Stomach (tissue), 8 donors: ENCODE measurements at regions not wholly inside any gene's neighbourhood (a gene's known extent, or its start where the extent isn't known, plus 50 kb on each side); places are given as distances from the start of the nearest gene placed in this dataset.
"Not testable (repeated sequence)": the region's sequence is repeated elsewhere in the genome, so short reads cannot be mapped to it uniquely, and the experiment has no call there.

Experiments used
- DNase-seq, 2 donors: peaks; one replicate each; pipeline versions ENCODE4 v3.0.0 to v3.0.0-alpha.2; 2013 to 2019
- H3K27ac ChIP-seq, 5 donors: fragments of 200-600 bp in 4 of 5; sonication (generic) in 4 of 5; one replicate each; pipeline ENCODE4 v1.5.1; 2013 to 2019; ENCODE audit warnings: mild to moderate bottlenecking in 1 of 5, moderate library complexity in 1 of 5
- H3K27me3 ChIP-seq, 3 donors: fragments of 200-600 bp; sonication (generic); one replicate each; pipeline ENCODE4 v1.5.1; 2017 to 2019; ENCODE audit warnings: mixed run types in 1 of 3
- H3K36me3 ChIP-seq, 4 donors: fragments of 200-600 bp; sonication (generic); 1 replicate in 3 of 4; 2 replicates in 1 of 4; pipeline ENCODE4 v1.5.1; 2016 to 2019
- H3K4me1 ChIP-seq, 4 donors: fragments of 200-600 bp; sonication (generic); one replicate each; pipeline ENCODE4 v1.5.1; 2016 to 2019
- H3K4me3 ChIP-seq, 4 donors: fragments of 200-600 bp; sonication (generic) in 3 of 4; one replicate each; pipeline ENCODE4 v1.5.1; 2016 to 2019; ENCODE audit warnings: mild to moderate bottlenecking in 1 of 4
- H3K9me3 ChIP-seq, 4 donors: fragments of 200-600 bp; sonication (generic); one replicate each; pipeline ENCODE4 v1.5.1; 2016 to 2019
- CTCF ChIP-seq, 7 experiments: fragments of 450-650 bp in 4 of 7; fragments of 200-600 bp in 3 of 7; sonication (generic) in 3 of 7; IDR thresholded peaks; one replicate each; pipeline ENCODE4 v1.5.1; 2016 to 2019; ENCODE audit warnings: antibody characterized with exemption in 7 of 7, control low read depth in 2 of 7, mild to moderate bottlenecking in 1 of 7
- EP300 ChIP-seq: sonication (generic); formaldehyde crosslinking; IDR thresholded peaks from one replicate; pipeline ENCODE4 v1.6.1; 2017; ENCODE audit warnings: antibody characterized with exemption
- POLR2A ChIP-seq, 4 donors: fragments of 450-650 bp; IDR thresholded peaks; one replicate each; pipeline ENCODE4 v1.6.1; 2016; ENCODE audit warnings: antibody characterized with exemption in 4 of 4, control low read depth in 2 of 4, mild to moderate bottlenecking in 1 of 4, moderate library complexity in 1 of 4
- POLR2AphosphoS5 ChIP-seq, 3 donors: sonication (generic); formaldehyde crosslinking; IDR thresholded peaks; one replicate each; pipeline ENCODE4 v1.6.1; 2016; ENCODE audit warnings: antibody characterized with exemption in 3 of 3
- WGBS, 5 donors: extraction: QIAGEN DNeasy Blood & Tissue Kit in 3 of 5; methylation state at CpG; one replicate each; pipeline versions ENCODE4 v1.1.5 to v1.1.7; 2013 to 2018; 5-methylcytosine and 5-hydroxymethylcytosine counted together
- intact Hi-C: fragments of 100-400 bp; cut with DNase I; formaldehyde crosslinking; loops from one replicate; pipeline ENCODE4 v1.15.1; 2023; ENCODE audit warnings: low total_unique reads
- donor health status: healthy with polysubstance abuse.
- donor health status: Bipolar disorder and iron deficiency.
- donor health status: healthy.

GRCh38 chr15:44861439-44861910 is 95.0 kb upstream of the TERB2 start:
- Histone ChIP-seq H3K27me3 (no peaks in the 10 kb centered on the region), H3K4me3 (no peak overlapping the region), H3K27ac (no peak overlapping the region), H3K36me3 (no peaks in the 10 kb centered on the region), H3K4me1 (no peaks in the 10 kb centered on the region), H3K9me3 (peaks cover 0 to 11% (median 0%) of the 10 kb centered on the region in 4 donors)
- intact Hi-C loops = no loop called here
- TF ChIP-seq CTCF (IDR thresholded peaks at IDR 0.05) (no peak), POLR2AphosphoS5 (IDR thresholded peaks at IDR 0.05) (no peak), EP300 (no peak), POLR2A (IDR thresholded peaks at IDR 0.05) (no peak)
- 93 to 98% (median 96%) methylated on average over 10 to 14 of the region's 14 CpGs for WGBS, 5 donors
- DNase-seq = no peak

- no peak for DNase-seq
- H3K36me3 ChIP-seq = no peaks in the 10 kb centered on the region
- no peak overlapping the region for H3K4me3 ChIP-seq
- H3K9me3 ChIP-seq = peaks cover 0 to 11% (median 0%) of the 10 kb centered on the region in 4 donors
- intact Hi-C loops = no loop called here
- no peaks in the 10 kb centered on the region for H3K27me3 ChIP-seq
- WGBS, 5 donors = 93 to 98% (median 96%) methylated on average over 4 to 6 of the region's 6 CpGs
- H3K27ac ChIP-seq = no peak overlapping the region
- TF ChIP-seq POLR2A (IDR thresholded peaks at IDR 0.05) = no peak
- TF ChIP-seq POLR2AphosphoS5 (IDR thresholded peaks at IDR 0.05) = no peak
- TF ChIP-seq EP300 = no peak
- TF ChIP-seq CTCF (IDR thresholded peaks at IDR 0.05) = no peak
- no peaks in the 10 kb centered on the region for H3K4me1 ChIP-seq
These were observed 94.6 kb upstream of the TERB2 start for GRCh38 chr15:44861917-44862316.

DNA sequence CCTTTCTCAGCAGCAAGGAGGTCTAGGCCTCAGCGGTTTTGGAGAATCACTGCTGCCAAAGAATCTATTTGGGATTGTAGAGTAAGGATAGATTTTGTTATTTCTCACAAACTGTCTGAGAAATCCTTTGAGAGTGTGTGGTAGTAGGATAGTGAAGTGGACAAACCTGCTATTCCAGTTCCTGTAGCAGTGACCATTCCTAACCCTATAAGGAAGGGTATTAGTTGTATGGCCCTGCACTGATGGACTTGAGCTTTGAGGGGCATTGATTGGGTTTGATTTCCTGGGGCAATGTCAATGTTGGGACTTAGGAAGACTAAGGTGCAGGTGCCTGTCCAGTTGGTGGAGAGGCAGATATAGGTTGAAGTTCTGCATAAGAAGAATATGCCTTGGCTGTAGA is 93.6 kb upstream of the TERB2 start:
- peaks cover 0 to 11% (median 2%) of the 10 kb centered on the region in 4 donors for H3K9me3 ChIP-seq
- intact Hi-C loops, H3K36me3 ChIP-seq, H3K4me3 ChIP-seq, H3K27ac ChIP-seq, H3K27me3 ChIP-seq, H3K4me1 ChIP-seq: not testable (repeated sequence)
- 32 to 58% (median 47%) methylated on average over 1 of the region's 1 CpG for WGBS, 5 donors
- DNase-seq = peak in 1 of 2 donors; percentile 43

DNA sequence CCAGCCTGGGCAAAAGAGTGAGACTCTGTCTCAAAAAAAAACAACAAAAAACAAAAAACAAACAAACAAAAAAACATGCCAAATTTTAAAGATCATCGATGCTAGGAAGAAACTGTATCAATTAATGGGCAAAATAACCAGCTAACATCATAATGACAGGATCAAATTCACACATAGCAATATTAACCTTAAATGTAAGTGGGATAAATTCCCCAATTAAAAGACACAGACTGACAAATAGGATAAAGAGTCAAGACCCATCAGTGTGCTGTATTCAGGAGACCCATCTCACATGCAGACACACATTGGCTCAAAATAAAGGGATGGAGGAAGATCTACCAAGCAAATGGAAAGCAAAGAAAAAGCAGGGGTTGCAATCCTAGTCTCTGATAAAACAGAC is 88.4 kb upstream of the TERB2 start:
- H3K36me3 ChIP-seq, H3K9me3 ChIP-seq, H3K4me3 ChIP-seq, H3K27me3 ChIP-seq, H3K4me1 ChIP-seq, DNase-seq, intact Hi-C loops, H3K27ac ChIP-seq: not testable (repeated sequence)
- WGBS, 5 donors = 67 to 90% (median 88%) methylated on average over 1 of the region's 1 CpG

DNA sequence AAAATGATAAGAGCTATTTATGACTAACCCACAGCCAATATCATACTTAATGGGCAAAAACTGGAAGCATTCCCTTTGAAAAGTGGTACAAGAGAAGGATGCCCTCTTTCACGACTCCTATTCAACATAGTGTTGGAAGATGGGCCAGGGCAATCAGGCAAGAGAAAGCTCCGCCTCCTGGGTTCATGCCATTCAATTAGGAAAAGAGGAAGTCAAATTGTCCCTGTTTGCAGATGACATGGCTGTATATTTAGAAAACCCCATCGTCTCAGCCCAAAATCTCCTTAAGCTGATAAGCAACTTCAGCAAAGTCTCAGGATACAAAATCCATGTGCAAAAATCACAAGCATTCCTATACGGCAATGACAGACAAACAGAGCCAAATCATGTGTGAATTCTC is 86.4 kb upstream of the TERB2 start:
- H3K27ac ChIP-seq, H3K4me3 ChIP-seq, H3K4me1 ChIP-seq, H3K27me3 ChIP-seq, intact Hi-C loops, H3K36me3 ChIP-seq, DNase-seq: not testable (repeated sequence)
- peaks cover 3 to 18% (median 7%) of the 10 kb centered on the region in 4 donors for H3K9me3 ChIP-seq
- WGBS, 5 donors = 74 to 91% (median 79%) methylated on average over 4 of the region's 4 CpGs

- H3K27me3 ChIP-seq = no peaks in the 10 kb centered on the region
- no peaks in the 10 kb centered on the region for H3K36me3 ChIP-seq
- no peak for DNase-seq
- no peak overlapping the region for H3K4me3 ChIP-seq
- peaks cover 11 to 41% (median 34%) of the 10 kb centered on the region in 4 donors for H3K9me3 ChIP-seq
- no peak overlapping the region for H3K27ac ChIP-seq
- WGBS, 5 donors = 56 to 89% (median 84%) methylated on average over 3 of the region's 3 CpGs
- H3K4me1 ChIP-seq = no peaks in the 10 kb centered on the region
- TF ChIP-seq CTCF (IDR thresholded peaks at IDR 0.05) (no peak), POLR2AphosphoS5 (IDR thresholded peaks at IDR 0.05) (no peak), POLR2A (IDR thresholded peaks at IDR 0.05) (no peak)
- intact Hi-C loops = no loop called here
These were observed 83.4 kb upstream of the TERB2 start for GRCh38 chr15:44873103-44873502.
